H7 (cell line): ENCODE measurements at regions not wholly inside any gene's neighbourhood (a gene's known extent, or its start where the extent isn't known, plus 50 kb on each side); places are given as distances from the start of the nearest gene placed in this dataset.

Experiments used
- DNase-seq: peaks from one replicate; pipeline ENCODE4 v3.0.0; 2012
- H3K27me3 ChIP-seq: 2 replicates; pipeline ENCODE4 v1.6.0; 2011; ENCODE audit warnings: mild to moderate bottlenecking, low read length; ENCODE audit not compliant: control insufficient read depth, insufficient read depth
- H3K36me3 ChIP-seq: replicated peaks from 2 replicates; pipeline ENCODE4 v1.5.1; 2011; ENCODE audit warnings: low read length; ENCODE audit not compliant: control insufficient read depth, insufficient read depth
- H3K4me3 ChIP-seq: 2 replicates; pipeline ENCODE4 v1.5.1; 2011; ENCODE audit warnings: low read depth, mild to moderate bottlenecking, control low read depth, low read length, moderate library complexity; ENCODE audit not compliant: insufficient read depth

GRCh38 chr4:163611182-163611581 lies 116.7 kb downstream of the TMA16 start:
- Histone ChIP-seq H3K36me3 (no peaks in the 10 kb centered on the region), H3K4me3 (no peak overlapping the region)
- DNase-seq, result no peak

GRCh38 chr4:163611784-163612445 lies 117.4 kb downstream of the TMA16 start:
- H3K36me3 ChIP-seq, result no peaks in the 10 kb centered on the region
- H3K4me3 ChIP-seq, result no peak overlapping the region
- no peaks in the 10 kb centered on the region for H3K27me3 ChIP-seq
- DNase-seq, result no peak

More at GRCh38 chr4:163611182-163611581, 116.7 kb downstream of the TMA16 start:
- H3K27me3 ChIP-seq, result no peaks in the 10 kb centered on the region

- no peaks in the 10 kb centered on the region for H3K27me3 ChIP-seq
- DNase-seq, result no peak
Observed at GRCh38 chr4:163612762-163613161, 118.3 kb downstream of the TMA16 start.

GRCh38 chr4:163613383-163613782 lies 118.9 kb downstream of the TMA16 start:
- no peak for DNase-seq
- Histone ChIP-seq H3K27me3 (no peaks in the 10 kb centered on the region), H3K36me3 (no peaks in the 10 kb centered on the region), H3K4me3 (no peak overlapping the region)

More at GRCh38 chr4:163612762-163613161, 118.3 kb downstream of the TMA16 start:
- Histone ChIP-seq H3K4me3 (no peak overlapping the region), H3K36me3 (no peaks in the 10 kb centered on the region)

- Histone ChIP-seq H3K36me3 (no peaks in the 10 kb centered on the region), H3K27me3 (no peaks in the 10 kb centered on the region), H3K4me3 (no peak overlapping the region)
- DNase-seq, result no peak
Observed at GRCh38 chr4:163614866-163615265, 120.4 kb downstream of the TMA16 start.

GRCh38 chr4:163618845-163619244 lies 124.4 kb downstream of the TMA16 start:
- H3K36me3 ChIP-seq, result no peaks in the 10 kb centered on the region
- H3K4me3 ChIP-seq, result no peak overlapping the region
- no peaks in the 10 kb centered on the region for H3K27me3 ChIP-seq
- no peak for DNase-seq

- Histone ChIP-seq H3K36me3 (no peaks in the 10 kb centered on the region), H3K4me3 (no peak overlapping the region), H3K27me3 (no peaks in the 10 kb centered on the region)
- no peak for DNase-seq
Observed at GRCh38 chr4:163620738-163621137, 126.2 kb downstream of the TMA16 start.

- no peak for DNase-seq
- no peak overlapping the region for H3K4me3 ChIP-seq
Observed at GRCh38 chr4:163621821-163622220, 127.3 kb downstream of the TMA16 start.

GRCh38 chr4:163622379-163623035 lies 128.0 kb downstream of the TMA16 start:
- no peak overlapping the region for H3K4me3 ChIP-seq
- no peaks in the 10 kb centered on the region for H3K36me3 ChIP-seq
- H3K27me3 ChIP-seq, result no peaks in the 10 kb centered on the region
- DNase-seq, result no peak

More at GRCh38 chr4:163621821-163622220, 127.3 kb downstream of the TMA16 start:
- H3K27me3 ChIP-seq, result no peaks in the 10 kb centered on the region
- no peaks in the 10 kb centered on the region for H3K36me3 ChIP-seq

- no peak for DNase-seq
- H3K36me3 ChIP-seq, result no peaks in the 10 kb centered on the region
- no peak overlapping the region for H3K4me3 ChIP-seq
- no peaks in the 10 kb centered on the region for H3K27me3 ChIP-seq
Observed at GRCh38 chr4:163623787-163624186, 129.3 kb downstream of the TMA16 start.

GRCh38 chr4:163624727-163625126 lies 130.2 kb downstream of the TMA16 start:
- Histone ChIP-seq H3K36me3 (no peaks in the 10 kb centered on the region), H3K4me3 (no peak overlapping the region), H3K27me3 (no peaks in the 10 kb centered on the region)
- DNase-seq, result no peak

- DNase-seq, result no peak
- Histone ChIP-seq H3K36me3 (no peaks in the 10 kb centered on the region), H3K27me3 (no peaks in the 10 kb centered on the region), H3K4me3 (no peak overlapping the region)
Observed at GRCh38 chr4:163631288-163631687, 136.8 kb downstream of the TMA16 start.

GRCh38 chr4:163638909-163639308 lies 144.4 kb downstream of the TMA16 start:
- no peaks in the 10 kb centered on the region for H3K36me3 ChIP-seq
- H3K27me3 ChIP-seq, result no peaks in the 10 kb centered on the region
- DNase-seq, result no peak
- H3K4me3 ChIP-seq, result no peak overlapping the region

- H3K4me3 ChIP-seq, result no peak overlapping the region
- no peaks in the 10 kb centered on the region for H3K36me3 ChIP-seq
- peak; percentile 2 for DNase-seq
- H3K27me3 ChIP-seq, result no peaks in the 10 kb centered on the region
Observed at GRCh38 chr4:163649557-163650091, 155.1 kb downstream of the TMA16 start.

GRCh38 chr4:163651761-163652160 lies 157.3 kb downstream of the TMA16 start:
- no peaks in the 10 kb centered on the region for H3K27me3 ChIP-seq
- DNase-seq, result no peak
- no peak overlapping the region for H3K4me3 ChIP-seq

More at GRCh38 chr4:163651761-163652160, 157.3 kb downstream of the TMA16 start:
- no peaks in the 10 kb centered on the region for H3K36me3 ChIP-seq
